Astrocyte (in vitro differentiated cells and primary cell): ENCODE measurements at regions not wholly inside any gene's neighbourhood (a gene's known extent, or its start where the extent isn't known, plus 50 kb on each side); places are given as distances from the start of the nearest gene placed in this dataset.

Experiments used
- DNase-seq: peaks from one replicate; pipeline ENCODE4 v3.0.0-alpha.2; 2010; ENCODE audit warnings: low read depth
- FAIRE-seq: peaks from 2 replicates; lab custom pipeline; 2011; peaks lifted over from hg19 to GRCh38; lab: Jason Lieb, UNC
- H2AFZ ChIP-seq: 2 replicates; pipeline ENCODE4 v1.6.0; 2012; ENCODE audit warnings: low read depth, low read length, inconsistent platforms
- H3K27ac ChIP-seq: 2 replicates; pipeline ENCODE4 v1.5.1; 2011; ENCODE audit warnings: low read depth, low read length, inconsistent platforms
- H3K27me3 ChIP-seq: 2 replicates; pipeline ENCODE4 v1.6.0; 2011; ENCODE audit warnings: low read length, inconsistent platforms; ENCODE audit not compliant: insufficient read depth
- H3K36me3 ChIP-seq: 2 replicates; pipeline ENCODE4 v1.5.1; 2011; ENCODE audit warnings: low read length, inconsistent platforms; ENCODE audit not compliant: insufficient read depth
- H3K4me1 ChIP-seq: 2 replicates; pipeline ENCODE4 v1.5.1; 2011; ENCODE audit warnings: low read length, inconsistent platforms; ENCODE audit not compliant: insufficient read depth
- H3K4me2 ChIP-seq: 2 replicates; pipeline ENCODE4 v1.6.0; 2012; ENCODE audit warnings: low read length, inconsistent platforms
- H3K4me3 ChIP-seq: 2 replicates; pipeline ENCODE4 v1.5.1; 2011; ENCODE audit warnings: low read depth, mild to moderate bottlenecking, low read length, inconsistent platforms; ENCODE audit not compliant: insufficient read depth
- H3K79me2 ChIP-seq: 2 replicates; pipeline ENCODE4 v1.6.0; 2012; ENCODE audit warnings: mild to moderate bottlenecking, low read length, inconsistent platforms; ENCODE audit not compliant: insufficient read depth
- H3K9ac ChIP-seq: 2 replicates; pipeline ENCODE4 v1.6.0; 2012; ENCODE audit warnings: mild to moderate bottlenecking, low read length, inconsistent platforms
- H3K9me3 ChIP-seq: 2 replicates; pipeline ENCODE4 v1.5.1; 2012; ENCODE audit warnings: low read depth, mild to moderate bottlenecking, low read length, inconsistent platforms; ENCODE audit not compliant: insufficient read depth
- H4K20me1 ChIP-seq: 2 replicates; pipeline ENCODE4 v1.6.0; 2012; ENCODE audit warnings: low read length, inconsistent platforms; ENCODE audit not compliant: insufficient read depth
- H3K27ac Mint-ChIP-seq: one replicate; pipeline ENCODE4 v1.8.0; 2021; ENCODE audit warnings: mild to moderate bottlenecking, mixed read lengths; ENCODE audit not compliant: unreplicated experiment
- H3K27me3 Mint-ChIP-seq: one replicate; pipeline ENCODE4 v1.8.0; 2021; ENCODE audit warnings: low read depth, mixed read lengths; ENCODE audit not compliant: unreplicated experiment
- H3K36me3 Mint-ChIP-seq: one replicate; pipeline ENCODE4 v1.8.0; 2021; ENCODE audit warnings: low read depth, mixed read lengths; ENCODE audit not compliant: unreplicated experiment
- H3K4me1 Mint-ChIP-seq: one replicate; pipeline ENCODE4 v1.8.0; 2021; ENCODE audit warnings: low read depth, mixed read lengths; ENCODE audit not compliant: unreplicated experiment
- H3K4me3 Mint-ChIP-seq: one replicate; pipeline ENCODE4 v1.8.0; 2021; ENCODE audit warnings: mild to moderate bottlenecking, moderate library complexity, mixed read lengths; ENCODE audit not compliant: unreplicated experiment
- H3K9me3 Mint-ChIP-seq: one replicate; pipeline ENCODE4 v1.8.0; 2021; ENCODE audit warnings: mild to moderate bottlenecking, mixed read lengths; ENCODE audit not compliant: unreplicated experiment
- EZH2 ChIP-seq: IDR thresholded peaks from 2 replicates; pipeline ENCODE4 v1.6.1; 2012; ENCODE audit warnings: mild to moderate bottlenecking, low read length, inconsistent platforms; ENCODE audit not compliant: insufficient read depth
- TF ChIP-seq, protein P1 (sequence below): IDR thresholded peaks from 2 replicates; pipeline ENCODE4 v1.5.1; 2011; ENCODE audit warnings: low read depth, mild to moderate bottlenecking, inconsistent platforms, low read length, moderate library complexity; ENCODE audit not compliant: insufficient read depth

DNA sequence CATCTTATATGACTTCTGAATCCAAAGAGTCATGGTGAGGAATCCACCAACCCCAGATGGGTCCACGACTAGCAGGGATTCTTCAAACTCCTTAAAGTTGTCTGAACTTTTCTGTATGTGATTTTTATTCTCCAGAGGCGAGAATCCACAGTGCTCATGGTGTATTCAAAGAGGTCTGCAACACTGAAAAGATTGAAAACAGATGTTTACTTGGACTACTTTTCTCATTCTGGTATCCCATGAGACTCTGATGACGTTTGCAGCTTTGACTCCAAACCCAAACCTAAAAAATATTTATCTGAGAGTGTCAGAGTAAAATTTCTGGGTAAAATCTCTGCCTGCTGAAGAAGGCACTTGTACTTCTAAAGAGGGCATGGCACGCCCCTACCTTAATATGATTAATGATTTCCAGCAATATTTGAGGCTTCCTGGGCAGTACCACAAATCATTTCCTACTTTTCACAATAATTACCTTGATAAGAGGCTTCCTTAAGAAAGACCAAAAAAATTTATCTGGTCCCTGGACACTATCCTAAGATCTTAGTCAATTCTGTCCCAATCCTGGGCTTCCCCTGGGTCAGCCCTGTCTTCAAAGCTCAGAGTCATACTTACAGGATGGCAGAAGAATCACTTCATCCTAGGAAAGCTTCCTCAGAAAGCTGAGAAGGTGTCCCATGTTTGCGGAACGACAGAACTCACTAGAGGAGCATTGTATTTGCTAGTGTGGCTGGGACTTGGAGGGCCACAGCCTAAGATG is 76.5 kb upstream of the MAP10 start:
- H3K27ac Mint-ChIP-seq: no peak overlapping the region
- H3K4me1 Mint-ChIP-seq: peaks cover 2% of the 10 kb centered on the region
- no peak overlapping the region for H3K9ac ChIP-seq
- H3K4me3 ChIP-seq: no peak overlapping the region
- H3K9me3 ChIP-seq: no peaks in the 10 kb centered on the region
- no peaks in the 10 kb centered on the region for H3K36me3 ChIP-seq
- no peaks in the 10 kb centered on the region for H3K79me2 ChIP-seq
- no peak overlapping the region for H2AFZ ChIP-seq
- no peaks in the 10 kb centered on the region for H3K27me3 ChIP-seq
- peaks cover 2% of the 10 kb centered on the region for H3K9me3 Mint-ChIP-seq
- H3K36me3 Mint-ChIP-seq: no peaks in the 10 kb centered on the region
- DNase-seq: peak; percentile 35
- no peak overlapping the region for H3K27ac ChIP-seq
- no peak for FAIRE-seq
- H3K27me3 Mint-ChIP-seq: peaks cover 10% of the 10 kb centered on the region
- H4K20me1 ChIP-seq: no peaks in the 10 kb centered on the region
- H3K4me1 ChIP-seq: peaks cover 9% of the 10 kb centered on the region
- H3K4me2 ChIP-seq: no peak overlapping the region
- TF ChIP-seq, protein P1, sequence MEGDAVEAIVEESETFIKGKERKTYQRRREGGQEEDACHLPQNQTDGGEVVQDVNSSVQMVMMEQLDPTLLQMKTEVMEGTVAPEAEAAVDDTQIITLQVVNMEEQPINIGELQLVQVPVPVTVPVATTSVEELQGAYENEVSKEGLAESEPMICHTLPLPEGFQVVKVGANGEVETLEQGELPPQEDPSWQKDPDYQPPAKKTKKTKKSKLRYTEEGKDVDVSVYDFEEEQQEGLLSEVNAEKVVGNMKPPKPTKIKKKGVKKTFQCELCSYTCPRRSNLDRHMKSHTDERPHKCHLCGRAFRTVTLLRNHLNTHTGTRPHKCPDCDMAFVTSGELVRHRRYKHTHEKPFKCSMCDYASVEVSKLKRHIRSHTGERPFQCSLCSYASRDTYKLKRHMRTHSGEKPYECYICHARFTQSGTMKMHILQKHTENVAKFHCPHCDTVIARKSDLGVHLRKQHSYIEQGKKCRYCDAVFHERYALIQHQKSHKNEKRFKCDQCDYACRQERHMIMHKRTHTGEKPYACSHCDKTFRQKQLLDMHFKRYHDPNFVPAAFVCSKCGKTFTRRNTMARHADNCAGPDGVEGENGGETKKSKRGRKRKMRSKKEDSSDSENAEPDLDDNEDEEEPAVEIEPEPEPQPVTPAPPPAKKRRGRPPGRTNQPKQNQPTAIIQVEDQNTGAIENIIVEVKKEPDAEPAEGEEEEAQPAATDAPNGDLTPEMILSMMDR: no peak
- TF ChIP-seq EZH2: no peak
- H3K4me3 Mint-ChIP-seq: no peak overlapping the region

DNA sequence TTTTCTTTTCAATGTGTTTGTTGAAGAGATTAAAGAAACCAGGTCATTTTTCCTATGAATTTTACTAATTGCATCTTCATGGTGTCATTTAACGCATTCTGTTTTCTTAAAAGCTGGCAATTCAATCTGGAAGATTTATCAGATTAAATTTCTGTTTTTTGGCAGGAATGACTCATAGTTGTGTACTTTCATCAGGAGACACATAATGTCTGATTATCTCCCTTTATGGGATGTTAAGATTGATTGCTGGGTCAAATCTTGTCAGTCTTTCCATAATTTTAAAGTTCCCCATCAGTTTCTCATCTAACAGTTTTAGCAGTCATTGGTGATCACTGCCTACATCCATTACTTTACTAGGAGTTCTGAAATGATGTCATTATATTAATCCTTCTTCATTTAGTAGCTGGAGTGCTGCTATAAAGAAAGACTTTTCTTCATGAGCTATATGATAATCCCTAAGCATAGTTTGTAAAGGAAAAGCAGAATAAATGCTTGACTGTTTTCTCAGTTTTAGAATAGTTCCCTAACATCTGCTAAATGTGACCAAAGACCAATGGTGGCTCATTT is 72.8 kb upstream of the MAP10 start:
- Histone ChIP-seq H3K36me3 (no peaks in the 10 kb centered on the region), H3K4me2 (no peak overlapping the region), H3K27me3 (no peaks in the 10 kb centered on the region), H3K9ac (no peak overlapping the region), H3K9me3 (no peaks in the 10 kb centered on the region), H3K27ac (no peak overlapping the region), H3K79me2 (no peaks in the 10 kb centered on the region), H3K4me3 (no peak overlapping the region), H2AFZ (no peak overlapping the region), H3K4me1 (no peaks in the 10 kb centered on the region), H4K20me1 (no peaks in the 10 kb centered on the region)
- DNase-seq (no peak), FAIRE-seq (no peak)
- Mint-ChIP-seq H3K36me3 (no peaks in the 10 kb centered on the region), H3K4me3 (no peak overlapping the region), H3K4me1 (no peaks in the 10 kb centered on the region), H3K27me3 (peaks cover 10% of the 10 kb centered on the region), H3K9me3 (peaks cover 2% of the 10 kb centered on the region), H3K27ac (no peak overlapping the region)
- TF ChIP-seq EZH2: no peak
- TF ChIP-seq, protein P1: no peak

DNA sequence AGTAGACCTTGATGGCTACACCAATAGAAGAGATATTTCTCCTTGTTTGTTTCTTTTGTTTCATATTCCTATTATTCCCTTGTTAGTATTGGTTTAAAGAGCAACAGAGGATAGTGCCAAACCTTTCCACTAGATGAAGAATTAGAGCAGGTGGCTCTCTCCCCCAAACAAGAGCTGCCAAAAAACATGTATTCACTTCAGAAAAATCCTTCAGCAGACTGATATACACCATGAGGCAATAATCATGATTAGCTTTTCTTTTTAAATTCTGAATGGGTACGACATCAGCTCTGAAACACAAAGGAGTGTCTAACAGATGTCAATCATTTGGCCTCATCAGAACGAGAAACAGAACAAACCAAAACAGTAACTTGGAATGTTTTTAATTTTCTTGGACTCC is 67.3 kb upstream of the MAP10 start:
- FAIRE-seq (no peak), DNase-seq (no peak)
- no peaks in the 10 kb centered on the region for H3K4me1 Mint-ChIP-seq
- H3K4me2 ChIP-seq: no peak overlapping the region
- no peaks in the 10 kb centered on the region for H4K20me1 ChIP-seq
- H3K9me3 ChIP-seq: no peaks in the 10 kb centered on the region
- H3K9ac ChIP-seq: no peak overlapping the region
- H3K4me1 ChIP-seq: no peaks in the 10 kb centered on the region
- peaks cover under 1% of the 10 kb centered on the region for H3K27me3 Mint-ChIP-seq
- H3K79me2 ChIP-seq: no peaks in the 10 kb centered on the region
- H3K27ac ChIP-seq: no peak overlapping the region
- H3K36me3 ChIP-seq: no peaks in the 10 kb centered on the region
- peaks cover 4% of the 10 kb centered on the region for H3K9me3 Mint-ChIP-seq
- H3K36me3 Mint-ChIP-seq: no peaks in the 10 kb centered on the region
- no peak overlapping the region for H3K4me3 ChIP-seq
- no peak overlapping the region for H2AFZ ChIP-seq
- TF ChIP-seq, protein P1: no peak
- no peak for TF ChIP-seq EZH2
- H3K27ac Mint-ChIP-seq: no peak overlapping the region
- no peak overlapping the region for H3K4me3 Mint-ChIP-seq
- no peaks in the 10 kb centered on the region for H3K27me3 ChIP-seq
